ENCODE measurements at regions not wholly inside any gene's neighbourhood (a gene's known extent, or its start where the extent isn't known, plus 50 kb on each side); places are given as distances from the start of the nearest gene placed in this dataset.

GRCh38 chr10:43971981-43972380, 323.3 kb upstream of the ZNF32 start:
- TF ChIP-seq CTCF (IDR thresholded peaks at IDR 0.05) (no peak), POLR2AphosphoS5 (IDR thresholded peaks at IDR 0.05) (no peak), EP300 (IDR thresholded peaks at IDR 0.05) (no peak)

All from gastroesophageal sphincter (tissue), 3 donors.